ENCODE measurements at regions not wholly inside any gene's neighbourhood (a gene's known extent, or its start where the extent isn't known, plus 50 kb on each side); places are given as distances from the start of the nearest gene placed in this dataset.

DNA sequence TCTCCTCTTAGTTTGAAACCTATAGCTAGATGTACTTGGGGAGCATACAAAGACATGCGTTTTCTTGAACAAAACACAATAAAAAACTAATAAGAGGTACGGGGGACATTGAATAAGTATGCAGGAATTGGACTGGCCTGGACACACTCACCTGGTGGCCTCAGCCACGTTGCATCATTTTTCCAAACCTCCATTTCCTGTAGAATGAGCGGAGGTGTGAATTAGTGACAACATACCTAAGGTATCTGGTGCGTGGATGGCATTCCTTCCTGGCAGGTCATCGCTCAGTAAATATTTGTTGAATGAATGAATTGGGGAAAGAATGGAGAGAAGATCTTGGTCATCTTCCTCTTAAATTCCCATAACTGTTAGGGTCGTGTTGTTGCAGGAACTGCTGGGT lies 103.2 kb upstream of the CTBP2 start:
- TF ChIP-seq, protein P1, sequence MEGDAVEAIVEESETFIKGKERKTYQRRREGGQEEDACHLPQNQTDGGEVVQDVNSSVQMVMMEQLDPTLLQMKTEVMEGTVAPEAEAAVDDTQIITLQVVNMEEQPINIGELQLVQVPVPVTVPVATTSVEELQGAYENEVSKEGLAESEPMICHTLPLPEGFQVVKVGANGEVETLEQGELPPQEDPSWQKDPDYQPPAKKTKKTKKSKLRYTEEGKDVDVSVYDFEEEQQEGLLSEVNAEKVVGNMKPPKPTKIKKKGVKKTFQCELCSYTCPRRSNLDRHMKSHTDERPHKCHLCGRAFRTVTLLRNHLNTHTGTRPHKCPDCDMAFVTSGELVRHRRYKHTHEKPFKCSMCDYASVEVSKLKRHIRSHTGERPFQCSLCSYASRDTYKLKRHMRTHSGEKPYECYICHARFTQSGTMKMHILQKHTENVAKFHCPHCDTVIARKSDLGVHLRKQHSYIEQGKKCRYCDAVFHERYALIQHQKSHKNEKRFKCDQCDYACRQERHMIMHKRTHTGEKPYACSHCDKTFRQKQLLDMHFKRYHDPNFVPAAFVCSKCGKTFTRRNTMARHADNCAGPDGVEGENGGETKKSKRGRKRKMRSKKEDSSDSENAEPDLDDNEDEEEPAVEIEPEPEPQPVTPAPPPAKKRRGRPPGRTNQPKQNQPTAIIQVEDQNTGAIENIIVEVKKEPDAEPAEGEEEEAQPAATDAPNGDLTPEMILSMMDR (conservative IDR thresholded peaks at IDR 0.05; ENCODE audit: low read depth): no peak
- POLR2A ChIA-PET (ENCODE audit: low non-redundant PET): no interaction called here
- peak; percentile 97 for DNase-seq (ENCODE audit: low spot score)
- CTCF ChIA-PET: interaction anchor here (0.6 kb wide), 1 partner anchor 32 kb away, joined by 3 read pairs; no protein-coding TSS in a partner anchor
- H3K27ac ChIP-seq: no peak overlapping the region

DNA sequence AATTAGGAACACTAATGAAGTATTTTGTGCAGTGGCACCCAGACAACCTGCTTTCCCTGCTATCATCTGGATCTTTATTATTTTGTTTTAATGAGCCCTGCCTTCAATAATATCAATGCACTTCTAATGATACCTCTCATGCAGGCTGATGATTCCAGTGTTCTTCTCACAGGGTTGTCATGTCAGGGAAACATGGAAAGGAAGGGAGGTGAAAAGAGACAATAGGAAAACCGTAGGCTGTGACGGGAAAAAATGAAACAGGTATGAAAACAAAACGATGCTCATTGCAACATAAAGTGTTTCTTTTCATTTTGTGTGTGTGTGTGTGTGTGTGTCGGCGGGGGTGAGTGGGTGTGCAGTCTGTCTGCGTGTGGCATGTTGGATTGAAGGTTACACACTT lies 102.6 kb upstream of the CTBP2 start:
- TF ChIP-seq, protein P1 (conservative IDR thresholded peaks at IDR 0.05; ENCODE audit: low read depth): no peak
- CTCF ChIA-PET: no interaction called here
- no peak for DNase-seq (ENCODE audit: low spot score)
- POLR2A ChIA-PET (ENCODE audit: low non-redundant PET): no interaction called here
- no peak overlapping the region for H3K27ac ChIP-seq

- DNase-seq (ENCODE audit: low spot score): no peak
- ChIA-PET CTCF (interaction anchor here (0.6 kb wide), 1 partner anchor 59 kb away, joined by 3 read pairs; no protein-coding TSS in a partner anchor), POLR2A (ENCODE audit: low non-redundant PET) (no interaction called here)
- H3K27ac ChIP-seq: no peak overlapping the region
- TF ChIP-seq, protein P1 (conservative IDR thresholded peaks at IDR 0.05; ENCODE audit: low read depth): no peak
Measured at GRCh38 chr10:125262409-125262808, 102.0 kb upstream of the CTBP2 start.

DNA sequence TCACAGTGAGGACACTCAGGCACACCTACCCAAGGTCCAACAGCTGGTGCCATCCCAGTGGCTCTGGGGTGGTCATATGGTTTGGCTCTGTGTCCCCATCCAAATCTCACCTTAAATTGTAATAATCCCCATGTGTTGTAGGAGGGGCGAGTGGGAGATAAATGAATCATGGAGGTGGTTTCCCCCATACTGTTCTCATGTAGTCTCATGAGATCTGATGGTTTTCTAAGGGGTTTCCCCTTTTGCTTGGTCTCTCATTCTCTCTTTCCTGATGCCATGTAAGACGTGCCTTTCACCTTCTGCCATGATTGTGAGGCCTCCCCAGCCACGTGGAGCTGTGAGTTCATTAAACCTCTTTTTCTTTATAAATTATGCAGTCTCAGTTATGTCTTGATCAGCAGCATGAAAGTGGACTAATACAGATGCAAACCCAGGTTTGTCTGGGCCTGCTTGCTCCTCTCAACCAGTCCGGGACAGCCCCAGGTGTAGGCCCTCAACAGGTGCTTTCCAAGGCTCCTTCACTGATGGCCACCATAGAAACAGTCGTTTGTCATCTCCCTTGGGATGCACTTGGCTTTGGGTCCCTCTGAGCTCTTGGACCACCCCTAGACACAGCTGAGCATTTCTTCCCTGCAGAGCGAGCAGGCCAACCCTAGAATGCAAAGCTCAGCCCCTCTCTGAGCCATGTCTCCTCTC lies 101.3 kb upstream of the CTBP2 start:
- POLR2A ChIA-PET (ENCODE audit: low non-redundant PET): no interaction called here
- no peak for DNase-seq (ENCODE audit: low spot score)
- TF ChIP-seq, protein P1 (conservative IDR thresholded peaks at IDR 0.05; ENCODE audit: low read depth): no peak
- CTCF ChIA-PET: interaction anchor here (0.7 kb wide), 1 partner anchor 26 kb away, joined by 3 read pairs; no protein-coding TSS in a partner anchor
- no peak overlapping the region for H3K27ac ChIP-seq

DNA sequence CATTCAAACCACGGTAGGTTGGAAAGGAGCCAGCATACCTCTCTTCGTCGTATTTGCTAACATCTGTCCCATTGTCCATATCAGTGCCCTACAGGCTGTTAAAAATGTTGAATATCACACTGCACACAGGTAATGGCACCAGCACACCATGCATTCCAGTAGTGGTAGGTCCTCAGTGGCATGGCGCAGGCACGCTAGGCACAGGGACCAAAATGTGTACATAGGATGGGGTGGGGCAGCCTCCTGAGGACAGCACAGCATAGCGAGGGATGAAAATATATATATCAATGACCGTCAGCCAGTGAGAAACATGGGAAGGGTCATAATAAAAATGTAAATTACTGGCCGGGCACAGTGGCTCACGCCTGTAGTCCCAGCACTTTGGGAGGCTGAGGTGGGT lies 99.9 kb upstream of the CTBP2 start:
- ChIA-PET CTCF (interaction anchor here (0.6 kb wide), 1 partner anchor 15 kb away, joined by 3 read pairs; no protein-coding TSS in a partner anchor), POLR2A (ENCODE audit: low non-redundant PET) (no interaction called here)
- H3K27ac ChIP-seq: no peak overlapping the region

DNA sequence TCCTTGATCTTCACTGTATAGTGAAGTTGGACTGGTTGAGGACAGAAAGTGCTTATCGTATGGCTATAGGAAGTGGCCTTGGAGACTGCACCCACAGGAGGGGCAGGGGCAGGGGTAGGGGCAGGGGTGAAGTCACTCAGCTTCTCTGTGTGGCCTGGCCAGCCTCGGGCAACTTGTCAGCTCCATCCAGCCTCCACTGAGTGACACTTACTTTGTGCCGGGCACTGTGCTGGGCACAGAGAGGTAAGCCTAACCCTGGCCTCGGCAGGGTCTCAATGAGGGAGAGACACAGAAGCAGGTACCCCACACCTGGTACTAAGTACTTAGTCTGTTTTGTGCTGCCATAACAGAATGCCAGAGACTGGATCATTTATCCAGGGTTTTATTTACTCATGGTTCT lies 99.3 kb upstream of the CTBP2 start:
- DNase-seq (ENCODE audit: low spot score): no peak
- TF ChIP-seq, protein P1 (conservative IDR thresholded peaks at IDR 0.05; ENCODE audit: low read depth): no peak
- H3K27ac ChIP-seq: no peak overlapping the region
- POLR2A ChIA-PET (ENCODE audit: low non-redundant PET): no interaction called here
- CTCF ChIA-PET: no interaction called here

More for the DNA sequence above, 99.9 kb upstream of the CTBP2 start:
- TF ChIP-seq, protein P1 (conservative IDR thresholded peaks at IDR 0.05; ENCODE audit: low read depth): no peak
- DNase-seq (ENCODE audit: low spot score): no peak

All from RWPE1 (cell line).